ENCODE measurements at regions not wholly inside any gene's neighbourhood (a gene's known extent, or its start where the extent isn't known, plus 50 kb on each side); places are given as distances from the start of the nearest gene placed in this dataset.

- Mint-ChIP-seq H3K9me3 (no peaks in the 10 kb centered on the region), H3K27me3 (ENCODE audit: low read depth) (no peaks in the 10 kb centered on the region), H3K36me3 (no peaks in the 10 kb centered on the region), H3K27ac (no peak overlapping the region), H3K4me1 (peaks cover 10% of the 10 kb centered on the region), H3K4me3 (no peak overlapping the region)
- DNase-seq (ENCODE audit: low spot score in 2 of 2, unreplicated experiment in 2 of 2), result no peak
- no peak for TF ChIP-seq CTCF (IDR thresholded peaks at IDR 0.05; ENCODE audit: unreplicated experiment)
Observed at GRCh38 chr10:57917019-57917418, 350.7 kb downstream of the IPMK start.

- Mint-ChIP-seq H3K4me1 (no peaks in the 10 kb centered on the region), H3K27me3 (ENCODE audit: low read depth) (no peaks in the 10 kb centered on the region), H3K9me3 (peaks cover 11% of the 10 kb centered on the region), H3K36me3 (no peaks in the 10 kb centered on the region), H3K27ac (no peak overlapping the region), H3K4me3 (no peak overlapping the region)
- TF ChIP-seq CTCF (IDR thresholded peaks at IDR 0.05; ENCODE audit: unreplicated experiment), result no peak
- DNase-seq (ENCODE audit: low spot score in 2 of 2, unreplicated experiment in 2 of 2), result no peak
Observed at GRCh38 chr10:57905861-57906260, 361.8 kb downstream of the IPMK start.

GRCh38 chr10:57905010-57905409, 362.7 kb downstream of the IPMK start:
- no peak overlapping the region for H3K4me3 Mint-ChIP-seq
- H3K36me3 Mint-ChIP-seq, result no peaks in the 10 kb centered on the region
- no peak overlapping the region for H3K27ac Mint-ChIP-seq
- no peaks in the 10 kb centered on the region for H3K4me1 Mint-ChIP-seq
- no peak for DNase-seq (ENCODE audit: low spot score in 2 of 2, unreplicated experiment in 2 of 2)
- TF ChIP-seq CTCF (IDR thresholded peaks at IDR 0.05; ENCODE audit: unreplicated experiment), result no peak
- H3K9me3 Mint-ChIP-seq, result peaks cover 16% of the 10 kb centered on the region
- no peaks in the 10 kb centered on the region for H3K27me3 Mint-ChIP-seq (ENCODE audit: low read depth)

- no peaks in the 10 kb centered on the region for H3K27me3 Mint-ChIP-seq (ENCODE audit: low read depth)
- peaks cover 16% of the 10 kb centered on the region for H3K9me3 Mint-ChIP-seq
- H3K4me3 Mint-ChIP-seq, result no peak overlapping the region
- no peak for TF ChIP-seq CTCF (IDR thresholded peaks at IDR 0.05; ENCODE audit: unreplicated experiment)
- no peak for DNase-seq (ENCODE audit: low spot score in 2 of 2, unreplicated experiment in 2 of 2)
- no peak overlapping the region for H3K27ac Mint-ChIP-seq
- no peaks in the 10 kb centered on the region for H3K4me1 Mint-ChIP-seq
- no peaks in the 10 kb centered on the region for H3K36me3 Mint-ChIP-seq
Observed at GRCh38 chr10:57898231-57898630, 369.5 kb downstream of the IPMK start.

GRCh38 chr10:57897611-57898010, 370.1 kb downstream of the IPMK start:
- Mint-ChIP-seq H3K36me3 (no peaks in the 10 kb centered on the region), H3K4me3 (no peak overlapping the region), H3K27me3 (ENCODE audit: low read depth) (no peaks in the 10 kb centered on the region), H3K27ac (no peak overlapping the region), H3K9me3 (peaks cover 16% of the 10 kb centered on the region), H3K4me1 (no peaks in the 10 kb centered on the region)
- TF ChIP-seq CTCF (IDR thresholded peaks at IDR 0.05; ENCODE audit: unreplicated experiment), result no peak
- DNase-seq (ENCODE audit: low spot score in 2 of 2, unreplicated experiment in 2 of 2), result no peak

- no peaks in the 10 kb centered on the region for H3K36me3 Mint-ChIP-seq
- peaks cover 13% of the 10 kb centered on the region for H3K9me3 Mint-ChIP-seq
Observed at GRCh38 chr10:57894361-57894760, 373.3 kb downstream of the IPMK start.

More at GRCh38 chr10:57894361-57894760, 373.3 kb downstream of the IPMK start:
- no peak overlapping the region for H3K27ac Mint-ChIP-seq
- DNase-seq (ENCODE audit: low spot score in 2 of 2, unreplicated experiment in 2 of 2), result no peak
- no peak for TF ChIP-seq CTCF (IDR thresholded peaks at IDR 0.05; ENCODE audit: unreplicated experiment)
- no peak overlapping the region for H3K4me3 Mint-ChIP-seq
- no peaks in the 10 kb centered on the region for H3K4me1 Mint-ChIP-seq
- no peaks in the 10 kb centered on the region for H3K27me3 Mint-ChIP-seq (ENCODE audit: low read depth)
